Neutrophil (primary cell): ENCODE measurements at regions not wholly inside any gene's neighbourhood (a gene's known extent, or its start where the extent isn't known, plus 50 kb on each side); places are given as distances from the start of the nearest gene placed in this dataset.

ENCODE experiments used
- H3K27ac ChIP-seq: fragments of 200-600 bp; sonication (generic); 2 replicates; pipeline ENCODE4 v1.5.1; 2016; ENCODE audit warnings: mild to moderate bottlenecking, moderate library complexity
- H3K27me3 ChIP-seq: fragments of 200-600 bp; sonication (generic); 2 replicates; pipeline ENCODE4 v1.6.0; 2016; ENCODE audit warnings: mild to moderate bottlenecking
- H3K36me3 ChIP-seq: fragments of 200-600 bp; sonication (generic); 2 replicates; pipeline ENCODE4 v1.5.1; 2017
- H3K4me1 ChIP-seq, 2 experiments: fragments of 200-600 bp in 1 of 2; sonication (generic) in 1 of 2; 1 replicate in 1 of 2; 2 replicates in 1 of 2; pipeline versions ENCODE4 v1.5.1 to v1.6.1; 2013 to 2016; ENCODE audit warnings: low read depth in 1 of 2, low read length in 1 of 2, mild to moderate bottlenecking in 1 of 2, moderate library complexity in 1 of 2; ENCODE audit not compliant: control insufficient read depth in 1 of 2, insufficient read depth in 1 of 2
- H3K4me3 ChIP-seq, 2 experiments: fragments of 200-600 bp in 1 of 2; sonication (generic) in 1 of 2; 1 replicate in 1 of 2; 2 replicates in 1 of 2; pipeline ENCODE4 v1.5.1; 2013 to 2016; ENCODE audit warnings: low read depth in 1 of 2, low read length in 1 of 2, mild to moderate bottlenecking in 1 of 2, moderate library complexity in 1 of 2
- H3K9me3 ChIP-seq: fragments of 200-600 bp; sonication (generic); 2 replicates; pipeline ENCODE4 v1.5.1; 2016
- TF ChIP-seq, protein P1 (sequence below): fragments of 200-600 bp; sonication (generic); IDR thresholded peaks from 2 replicates; pipeline ENCODE4 v1.5.1; 2016; ENCODE audit warnings: antibody characterized with exemption

DNA sequence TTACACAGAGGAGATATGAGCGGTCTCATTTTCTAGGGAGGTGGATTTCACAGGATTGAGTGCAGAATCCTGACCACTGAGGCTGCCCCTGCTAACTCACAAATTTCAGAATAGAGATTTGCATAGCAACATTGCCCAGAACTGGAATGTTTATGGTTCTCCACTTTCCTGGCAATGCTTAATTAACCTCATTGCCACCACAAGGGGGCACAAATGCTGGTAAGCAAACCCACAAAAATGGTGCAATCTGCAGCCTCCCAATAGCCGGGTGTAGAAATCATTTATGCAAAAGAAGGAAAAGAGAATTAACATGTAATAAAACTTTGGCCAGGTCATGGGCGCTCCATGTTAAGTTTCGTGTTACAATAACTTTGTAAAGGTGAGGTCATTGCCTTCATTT, 112.4 kb downstream of the CYRIA start:
- Histone ChIP-seq H3K27me3 (no peaks in the 10 kb centered on the region), H3K27ac (no peak overlapping the region), H3K4me3 (no peak overlapping the region), H3K36me3 (peaks cover 65% of the 10 kb centered on the region), H3K9me3 (no peaks in the 10 kb centered on the region), H3K4me1 (no peaks in the 10 kb centered on the region)
- TF ChIP-seq, protein P1, sequence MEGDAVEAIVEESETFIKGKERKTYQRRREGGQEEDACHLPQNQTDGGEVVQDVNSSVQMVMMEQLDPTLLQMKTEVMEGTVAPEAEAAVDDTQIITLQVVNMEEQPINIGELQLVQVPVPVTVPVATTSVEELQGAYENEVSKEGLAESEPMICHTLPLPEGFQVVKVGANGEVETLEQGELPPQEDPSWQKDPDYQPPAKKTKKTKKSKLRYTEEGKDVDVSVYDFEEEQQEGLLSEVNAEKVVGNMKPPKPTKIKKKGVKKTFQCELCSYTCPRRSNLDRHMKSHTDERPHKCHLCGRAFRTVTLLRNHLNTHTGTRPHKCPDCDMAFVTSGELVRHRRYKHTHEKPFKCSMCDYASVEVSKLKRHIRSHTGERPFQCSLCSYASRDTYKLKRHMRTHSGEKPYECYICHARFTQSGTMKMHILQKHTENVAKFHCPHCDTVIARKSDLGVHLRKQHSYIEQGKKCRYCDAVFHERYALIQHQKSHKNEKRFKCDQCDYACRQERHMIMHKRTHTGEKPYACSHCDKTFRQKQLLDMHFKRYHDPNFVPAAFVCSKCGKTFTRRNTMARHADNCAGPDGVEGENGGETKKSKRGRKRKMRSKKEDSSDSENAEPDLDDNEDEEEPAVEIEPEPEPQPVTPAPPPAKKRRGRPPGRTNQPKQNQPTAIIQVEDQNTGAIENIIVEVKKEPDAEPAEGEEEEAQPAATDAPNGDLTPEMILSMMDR, result peak; percentile 37

DNA sequence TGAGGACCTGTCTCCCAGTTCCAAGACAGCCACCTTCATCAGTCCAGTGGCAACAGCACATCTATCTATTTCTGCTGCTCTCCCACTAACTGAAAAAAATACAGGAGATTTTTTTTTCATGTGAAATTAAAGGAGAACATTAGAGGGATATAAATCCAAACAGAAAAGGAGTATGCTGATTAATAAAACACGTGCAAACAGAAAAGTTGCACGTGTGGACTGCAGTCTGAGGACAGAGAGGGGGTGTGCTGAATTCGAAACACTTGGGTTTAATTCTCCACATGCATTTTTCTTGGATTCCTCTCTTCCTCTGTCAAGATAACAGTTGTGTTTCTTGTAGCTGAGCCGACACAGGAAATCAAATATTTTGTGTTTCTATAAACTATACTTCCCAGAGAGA, 113.4 kb downstream of the CYRIA start:
- Histone ChIP-seq H3K4me3 (no peak overlapping the region), H3K9me3 (no peaks in the 10 kb centered on the region), H3K27me3 (no peaks in the 10 kb centered on the region), H3K27ac (no peak overlapping the region), H3K4me1 (no peaks in the 10 kb centered on the region), H3K36me3 (peaks cover 55% of the 10 kb centered on the region)
- TF ChIP-seq, protein P1, result no peak

DNA sequence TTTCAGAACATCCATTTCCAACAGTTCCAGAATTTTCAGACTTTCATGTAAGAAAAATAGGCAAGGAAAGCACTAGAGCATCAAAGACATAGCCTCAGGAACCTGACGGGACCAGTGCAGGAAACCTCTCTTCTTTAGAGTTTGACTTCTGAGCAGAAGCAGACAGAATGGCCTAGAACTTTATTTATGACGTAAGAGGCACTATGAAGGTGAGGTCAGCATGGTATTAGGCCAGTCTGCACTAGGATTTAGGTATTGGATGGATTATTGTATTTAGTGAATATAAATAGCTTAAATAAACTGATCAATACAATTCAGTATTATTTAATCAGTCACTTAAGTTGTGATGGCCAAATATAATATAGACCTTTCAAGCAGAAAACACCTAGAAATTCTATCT, 117.6 kb downstream of the CYRIA start:
- Histone ChIP-seq H3K27ac (no peak overlapping the region), H3K36me3 (peaks cover 14% of the 10 kb centered on the region), H3K4me1 (no peaks in the 10 kb centered on the region), H3K9me3 (no peaks in the 10 kb centered on the region), H3K27me3 (peaks cover 5% of the 10 kb centered on the region), H3K4me3 (no peak overlapping the region)
- TF ChIP-seq, protein P1, result no peak

- Histone ChIP-seq H3K27me3 (peaks cover 5% of the 10 kb centered on the region), H3K36me3 (no peaks in the 10 kb centered on the region), H3K9me3 (no peaks in the 10 kb centered on the region), H3K4me1 (no peaks in the 10 kb centered on the region), H3K27ac (no peak overlapping the region), H3K4me3 (no peak overlapping the region)
- TF ChIP-seq, protein P1, result no peak
These were observed 119.4 kb downstream of the CYRIA start for GRCh38 chr2:16546128-16546754.

GRCh38 chr2:16538707-16539106, 126.9 kb downstream of the CYRIA start:
- Histone ChIP-seq H3K36me3 (no peaks in the 10 kb centered on the region), H3K9me3 (no peaks in the 10 kb centered on the region), H3K4me3 (no peak overlapping the region), H3K27ac (no peak overlapping the region), H3K27me3 (peaks cover 15% of the 10 kb centered on the region), H3K4me1 (no peaks in the 10 kb centered on the region)
- TF ChIP-seq, protein P1, result no peak
